PC-9 (cell line): ENCODE measurements at regions not wholly inside any gene's neighbourhood (a gene's known extent, or its start where the extent isn't known, plus 50 kb on each side); places are given as distances from the start of the nearest gene placed in this dataset.

Experiments
- EZH2 ChIP-seq: fragments of 200-600 bp; sonication (generic); IDR thresholded peaks from 2 replicates; pipeline ENCODE4 v1.8.0; 2017; ENCODE audit warnings: antibody characterized with exemption, low read depth
- TF ChIP-seq, protein P1 (sequence below): fragments of 200-600 bp; sonication (generic); conservative IDR thresholded peaks from 2 replicates; pipeline ENCODE4 v1.6.1; 2017; ENCODE audit warnings: mixed run types, antibody characterized with exemption, mild to moderate bottlenecking, moderate library complexity

DNA sequence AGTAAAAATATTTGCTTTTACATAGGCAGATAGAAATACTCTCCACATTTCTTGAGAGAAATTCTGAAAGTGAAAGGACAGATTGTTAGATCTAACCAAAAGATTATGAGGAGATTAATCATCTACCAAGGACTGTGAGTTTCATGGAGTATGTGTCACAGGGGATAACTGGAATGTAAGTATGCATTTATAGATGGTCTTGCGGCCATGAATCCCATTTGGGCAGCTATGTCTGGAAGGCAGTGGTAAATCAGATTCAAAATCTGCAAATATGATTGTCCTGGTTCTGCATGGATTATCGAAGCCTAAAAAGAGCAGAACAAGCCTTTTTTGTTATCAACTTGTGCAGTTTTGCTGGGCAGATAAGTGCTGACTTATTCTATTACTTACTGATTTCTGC is 293.8 kb downstream of the RFPL4B start:
- TF ChIP-seq, protein P1, sequence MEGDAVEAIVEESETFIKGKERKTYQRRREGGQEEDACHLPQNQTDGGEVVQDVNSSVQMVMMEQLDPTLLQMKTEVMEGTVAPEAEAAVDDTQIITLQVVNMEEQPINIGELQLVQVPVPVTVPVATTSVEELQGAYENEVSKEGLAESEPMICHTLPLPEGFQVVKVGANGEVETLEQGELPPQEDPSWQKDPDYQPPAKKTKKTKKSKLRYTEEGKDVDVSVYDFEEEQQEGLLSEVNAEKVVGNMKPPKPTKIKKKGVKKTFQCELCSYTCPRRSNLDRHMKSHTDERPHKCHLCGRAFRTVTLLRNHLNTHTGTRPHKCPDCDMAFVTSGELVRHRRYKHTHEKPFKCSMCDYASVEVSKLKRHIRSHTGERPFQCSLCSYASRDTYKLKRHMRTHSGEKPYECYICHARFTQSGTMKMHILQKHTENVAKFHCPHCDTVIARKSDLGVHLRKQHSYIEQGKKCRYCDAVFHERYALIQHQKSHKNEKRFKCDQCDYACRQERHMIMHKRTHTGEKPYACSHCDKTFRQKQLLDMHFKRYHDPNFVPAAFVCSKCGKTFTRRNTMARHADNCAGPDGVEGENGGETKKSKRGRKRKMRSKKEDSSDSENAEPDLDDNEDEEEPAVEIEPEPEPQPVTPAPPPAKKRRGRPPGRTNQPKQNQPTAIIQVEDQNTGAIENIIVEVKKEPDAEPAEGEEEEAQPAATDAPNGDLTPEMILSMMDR: no peak
- TF ChIP-seq EZH2: no peak
